IPS-NIHi11 (cell line): ENCODE measurements at regions not wholly inside any gene's neighbourhood (a gene's known extent, or its start where the extent isn't known, plus 50 kb on each side); places are given as distances from the start of the nearest gene placed in this dataset.

Source experiments
- DNase-seq: peaks from one replicate; pipeline ENCODE4 v3.0.0; 2012; ENCODE audit warnings: mixed read lengths, low spot score

DNA sequence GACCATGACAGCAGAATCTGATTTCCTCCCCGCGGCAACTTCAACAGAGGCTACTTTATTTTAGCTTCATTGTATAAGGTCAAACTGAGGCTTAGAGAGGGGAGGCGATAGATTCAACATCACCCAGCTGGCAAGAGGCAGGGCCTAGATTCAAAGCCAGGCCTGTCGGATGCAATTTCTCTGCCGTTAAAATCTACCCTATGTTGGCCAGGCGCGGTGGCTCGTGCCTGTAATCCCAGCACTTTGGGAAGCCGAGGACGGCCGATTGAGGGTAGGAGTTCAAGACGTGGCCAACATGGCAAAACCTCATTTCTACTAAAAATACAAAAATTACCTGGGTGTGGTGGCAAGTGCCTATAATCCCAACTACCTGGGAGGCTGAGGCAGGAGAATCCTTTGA lies 182.2 kb downstream of the BCOR start:
- no peak for DNase-seq

DNA sequence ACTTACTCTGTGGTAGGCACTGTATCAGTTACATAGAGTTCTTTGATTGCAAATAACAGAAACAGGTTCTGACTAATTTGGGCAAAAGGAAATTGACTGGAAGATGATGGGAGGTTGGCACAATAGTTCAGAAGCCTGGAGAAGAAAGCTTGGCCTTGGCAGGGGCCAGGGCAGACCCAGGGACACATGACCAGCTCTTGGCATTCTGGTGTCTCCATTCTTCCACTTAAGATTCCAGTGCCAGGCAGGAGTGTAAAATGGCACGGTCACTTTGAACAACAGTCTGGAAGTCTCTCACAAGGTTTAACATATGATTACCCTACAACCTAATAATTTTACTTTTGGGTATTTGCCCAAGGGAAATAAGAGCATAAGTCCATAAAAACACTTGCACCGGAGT lies 175.9 kb downstream of the BCOR start:
- no peak for DNase-seq

DNA sequence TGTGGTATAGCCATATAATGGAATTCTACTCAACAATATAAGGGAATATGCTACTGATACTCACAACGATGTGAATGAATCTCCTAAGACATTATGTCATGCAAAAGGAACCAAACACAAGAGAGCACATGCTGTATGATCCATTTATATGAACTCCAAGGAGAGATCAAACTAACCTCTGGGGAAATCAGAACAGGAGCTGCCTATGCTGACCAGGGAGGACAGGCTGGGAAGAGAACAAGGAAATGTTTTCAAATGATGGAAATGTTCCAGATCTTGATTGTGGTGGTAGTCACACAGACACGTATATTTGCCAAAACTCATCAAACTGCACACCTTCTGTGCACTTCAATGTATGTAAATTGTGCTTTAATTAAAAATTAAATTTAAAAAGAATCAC lies 175.3 kb downstream of the BCOR start:
- DNase-seq: no peak

DNA sequence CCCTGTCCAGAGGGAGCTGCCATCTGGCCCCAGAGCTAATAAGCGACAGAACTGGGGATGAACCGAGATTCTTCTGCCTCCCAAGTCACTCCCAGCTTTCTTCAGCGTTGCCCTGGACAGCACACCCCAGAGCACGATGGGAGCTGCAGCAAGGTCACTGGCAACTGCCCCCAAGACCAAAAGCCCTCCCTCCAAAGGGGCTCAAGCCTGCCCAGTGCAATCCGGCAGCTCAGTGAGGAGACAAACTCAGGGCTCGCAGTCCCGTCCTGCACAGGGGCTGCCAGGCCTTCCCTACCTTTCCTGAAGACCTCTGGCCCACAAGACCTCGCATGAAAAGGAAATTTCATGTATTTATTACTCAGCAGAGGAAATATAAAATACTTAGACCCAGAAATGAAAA lies 174.8 kb downstream of the BCOR start:
- DNase-seq: no peak

DNA sequence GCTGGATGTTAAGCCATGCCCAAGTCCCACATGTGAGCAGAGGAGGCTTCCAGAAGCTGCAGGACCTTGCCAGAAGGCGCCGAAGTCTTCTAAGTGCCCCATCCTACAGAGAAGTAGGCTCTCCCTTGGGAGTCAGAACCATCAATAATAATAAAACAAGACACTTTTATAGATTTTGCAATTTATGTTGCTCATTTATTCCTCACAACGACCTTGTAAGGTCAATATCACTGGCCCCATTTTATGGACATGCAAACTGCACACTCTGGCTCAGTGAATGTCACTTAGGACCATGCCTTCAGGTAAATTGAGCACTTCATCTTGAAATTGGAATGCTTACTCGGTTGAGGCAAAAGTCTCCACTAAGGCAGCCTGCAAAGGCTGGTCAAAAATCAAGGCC lies 170.4 kb downstream of the BCOR start:
- no peak for DNase-seq

DNA sequence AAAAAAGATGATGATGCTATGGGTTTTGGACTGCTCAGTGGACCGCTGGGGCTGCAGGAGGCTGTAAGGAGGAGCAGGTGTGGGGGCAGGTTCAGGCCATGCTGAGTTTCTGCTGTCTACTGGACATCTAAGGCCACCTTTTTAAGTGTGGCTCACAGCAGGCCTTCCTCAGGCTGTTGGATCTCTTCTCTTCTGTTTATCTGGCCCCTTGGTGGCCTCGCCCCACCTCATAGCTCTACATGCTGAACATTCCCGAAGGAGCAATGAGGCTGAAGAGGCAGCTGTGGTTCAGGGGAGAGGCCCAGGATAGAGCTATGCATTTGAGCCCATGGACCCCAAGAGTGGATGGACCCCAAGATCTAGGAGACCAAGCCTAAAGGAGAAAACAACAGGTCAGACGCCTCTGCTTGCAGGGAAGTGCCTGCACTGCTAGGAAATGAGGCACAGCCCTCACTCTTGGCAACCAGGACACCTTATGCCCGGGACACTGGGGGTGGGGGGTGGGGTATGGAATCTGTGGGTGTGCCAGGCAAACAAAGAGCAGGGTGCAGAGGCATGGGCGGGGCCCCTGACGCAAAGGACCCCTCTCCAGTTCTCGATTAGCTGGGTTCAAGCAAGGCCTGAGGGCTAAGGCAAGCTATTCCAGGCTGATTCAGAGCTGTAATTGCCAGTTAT lies 168.9 kb downstream of the BCOR start:
- DNase-seq: no peak

DNA sequence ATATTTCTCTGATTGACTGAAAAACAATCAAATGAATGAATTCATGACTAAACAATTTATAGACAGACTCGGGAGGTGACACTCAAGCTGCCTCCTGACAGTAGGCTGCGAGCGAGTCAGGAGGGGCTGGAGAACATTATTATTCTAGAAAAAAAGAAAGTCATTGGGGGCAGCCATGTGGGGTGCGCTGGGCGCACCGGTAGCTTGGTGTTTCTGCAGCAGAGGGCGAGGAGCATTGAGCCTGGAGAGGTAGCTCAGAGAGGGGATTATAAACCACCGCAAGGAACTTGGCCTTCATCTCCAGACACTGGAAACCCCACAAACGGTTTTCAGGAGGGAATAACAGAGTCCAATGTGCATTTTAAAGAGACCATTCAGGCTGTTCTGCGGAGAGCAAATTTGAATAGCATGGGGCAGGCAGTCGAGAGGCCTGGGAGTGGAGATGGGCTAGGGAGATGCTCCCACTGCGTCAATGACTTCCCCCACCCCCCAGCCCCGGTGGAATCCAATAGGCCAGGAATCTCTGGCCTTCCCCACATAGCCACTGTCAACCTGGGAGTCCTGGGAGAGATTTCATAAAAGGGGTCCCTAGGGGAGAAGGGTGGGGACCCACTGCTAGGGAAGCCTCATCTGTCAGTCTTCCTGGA lies 168.3 kb downstream of the BCOR start:
- DNase-seq: no peak

DNA sequence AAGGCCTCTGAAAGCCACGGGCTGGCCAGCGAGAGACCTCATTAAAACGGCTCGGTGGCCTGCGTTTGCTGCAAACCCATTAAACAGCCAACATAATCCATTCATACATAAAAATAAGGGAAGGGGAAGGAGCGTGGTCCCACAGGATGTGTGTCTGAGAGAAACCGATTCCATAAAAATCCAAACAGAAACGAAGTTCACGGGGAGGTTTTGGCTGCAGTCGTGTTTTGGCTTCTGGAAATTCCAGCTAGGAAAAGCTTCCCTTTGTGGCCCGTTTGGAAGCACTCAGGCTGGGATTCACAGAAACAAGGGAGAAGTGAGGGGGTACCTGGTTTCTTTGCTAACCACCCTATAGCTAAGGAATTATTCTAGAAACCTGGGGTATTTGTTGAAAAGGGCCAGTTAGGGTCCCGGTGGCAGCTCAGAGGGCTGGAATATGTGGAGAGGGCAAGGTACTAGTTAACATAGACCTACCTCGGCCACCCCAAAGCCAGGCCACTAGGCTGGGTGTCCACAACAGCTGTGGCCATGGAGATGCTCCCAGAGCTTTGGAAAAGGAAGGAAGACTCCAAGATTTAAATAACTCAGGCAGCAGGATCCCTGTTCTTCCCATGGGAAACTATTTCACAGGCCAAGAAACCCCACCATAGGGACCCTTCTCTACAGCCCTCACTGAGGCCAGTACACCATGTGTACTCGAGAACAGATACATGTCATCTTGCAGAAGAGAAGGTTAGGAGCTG lies 166.8 kb downstream of the BCOR start:
- no peak for DNase-seq

DNA sequence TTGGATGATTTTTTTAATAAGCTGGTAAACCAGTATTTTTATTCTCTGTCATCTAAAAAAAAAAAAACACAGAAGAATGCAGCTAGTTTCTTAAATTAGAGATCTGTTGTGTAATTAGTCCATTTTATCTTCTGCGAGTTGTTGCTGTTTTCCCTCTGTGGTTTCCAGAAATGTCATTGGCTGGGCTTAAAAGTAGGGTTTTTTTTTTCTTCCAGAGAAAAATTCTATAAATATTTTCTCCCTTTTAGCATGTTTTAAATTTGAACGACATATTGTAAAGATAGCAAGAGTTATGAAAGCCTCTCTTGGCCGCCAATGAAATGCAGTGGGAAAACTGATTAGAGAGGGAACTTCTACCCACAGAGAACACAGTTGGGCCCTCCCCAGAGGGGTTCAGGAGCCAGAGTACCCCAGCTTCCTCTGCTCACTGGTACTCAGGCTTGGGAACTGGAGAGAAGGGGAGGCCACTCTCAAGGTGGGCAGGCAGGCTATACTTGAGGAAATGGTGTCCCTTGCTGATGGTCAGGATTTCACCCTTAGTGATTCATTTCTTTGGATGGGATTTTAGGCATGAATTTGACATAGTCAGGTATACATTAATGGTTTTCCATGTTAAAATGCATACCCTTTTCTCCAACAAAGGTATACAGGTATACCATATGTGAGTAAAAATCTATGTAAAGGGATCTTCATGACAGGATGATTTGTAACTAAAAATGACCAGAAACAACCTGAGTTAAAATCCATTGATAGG lies 166.1 kb downstream of the BCOR start:
- no peak for DNase-seq

DNA sequence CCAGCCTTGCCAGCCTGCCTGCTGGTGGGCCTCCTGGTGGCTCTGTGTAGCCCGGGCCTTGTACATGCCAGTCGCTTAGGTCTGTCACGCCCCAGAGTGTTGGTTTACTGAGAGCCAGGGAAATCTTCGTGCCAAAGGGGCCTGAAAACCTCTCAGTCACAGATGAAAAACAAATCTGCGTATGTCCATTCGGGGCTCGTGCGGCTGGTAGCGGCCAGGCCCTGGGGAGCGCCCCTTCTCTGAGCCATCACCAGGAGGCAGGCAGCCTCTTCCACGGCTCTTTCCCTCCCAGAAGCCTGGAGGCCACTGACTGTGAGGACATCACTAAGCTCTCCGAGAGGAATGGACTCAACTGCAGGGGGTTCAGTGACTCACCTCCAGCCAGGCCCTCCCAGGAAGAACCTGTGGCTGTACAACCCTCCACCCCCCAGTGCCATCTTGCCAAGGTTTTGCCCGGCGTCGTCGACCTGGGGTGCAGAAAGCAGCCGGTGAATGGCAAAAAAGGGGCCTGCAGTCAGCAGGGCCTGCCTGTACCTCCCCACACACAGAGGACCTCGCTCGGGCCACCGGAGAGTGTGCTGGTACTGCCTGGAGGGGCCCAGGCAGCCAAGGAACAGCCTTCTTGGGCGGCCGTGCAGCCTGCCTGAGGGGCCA lies 162.2 kb downstream of the BCOR start:
- peak; percentile 32 for DNase-seq

DNA sequence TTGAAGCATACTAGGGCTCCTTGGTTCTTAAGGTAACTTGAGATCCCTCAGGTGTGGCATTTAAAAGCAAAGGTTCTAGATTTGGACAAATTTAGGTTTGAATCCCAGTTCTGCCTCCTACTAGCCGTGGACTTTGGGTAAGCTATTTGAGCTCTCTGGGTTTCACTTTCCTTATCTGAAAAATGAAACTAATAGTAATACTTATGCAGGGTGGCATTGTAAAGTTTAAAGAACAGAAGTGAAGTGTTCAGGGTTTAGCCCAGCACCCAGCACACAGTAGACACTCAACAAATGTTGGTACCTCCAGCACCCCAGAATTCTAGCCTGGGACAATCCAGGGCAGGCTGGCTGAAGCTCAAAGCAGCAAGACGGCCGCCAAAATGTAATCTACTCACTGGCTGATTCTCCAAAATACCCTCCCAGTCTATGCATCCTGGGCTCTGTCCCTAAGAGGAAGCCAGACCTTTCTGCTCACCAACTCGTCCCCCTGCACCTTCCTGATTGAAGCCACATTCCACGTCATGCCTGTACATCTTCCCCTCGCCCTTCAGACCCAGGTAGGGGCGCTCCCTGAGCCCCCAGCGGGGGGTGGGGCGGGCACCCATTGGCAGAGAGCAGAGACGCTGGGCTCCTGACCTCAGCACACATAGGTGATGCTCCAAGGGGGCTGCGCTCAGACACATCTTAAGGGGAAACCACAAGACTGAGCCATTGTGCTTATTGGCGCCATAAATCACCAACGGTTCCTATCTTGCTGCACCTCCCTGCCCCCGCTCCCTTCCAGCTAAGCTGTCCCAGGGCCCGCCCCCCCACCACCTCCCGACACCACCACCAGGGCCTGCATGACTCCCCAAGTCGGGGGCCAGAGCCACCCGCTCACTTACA lies 160.6 kb downstream of the BCOR start:
- no peak for DNase-seq

DNA sequence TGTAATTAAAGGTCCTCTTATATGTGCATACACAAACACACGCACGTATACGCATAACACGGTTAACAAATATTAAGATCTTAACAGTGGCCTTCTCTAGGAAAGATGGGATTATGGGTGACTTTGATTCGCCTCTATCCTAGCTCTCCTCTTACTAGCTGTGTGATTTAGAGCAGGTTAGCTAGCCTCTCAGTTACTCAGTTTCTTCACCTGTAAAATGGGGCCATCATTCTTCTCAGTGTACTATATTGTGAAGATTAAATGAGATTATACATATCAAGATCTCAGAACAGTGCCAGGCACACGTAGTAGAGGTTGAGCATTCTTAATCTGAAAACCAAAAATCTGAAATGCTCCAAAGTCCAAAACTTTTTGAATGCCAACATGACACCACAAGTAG lies 159.3 kb downstream of the BCOR start:
- DNase-seq: no peak

DNA sequence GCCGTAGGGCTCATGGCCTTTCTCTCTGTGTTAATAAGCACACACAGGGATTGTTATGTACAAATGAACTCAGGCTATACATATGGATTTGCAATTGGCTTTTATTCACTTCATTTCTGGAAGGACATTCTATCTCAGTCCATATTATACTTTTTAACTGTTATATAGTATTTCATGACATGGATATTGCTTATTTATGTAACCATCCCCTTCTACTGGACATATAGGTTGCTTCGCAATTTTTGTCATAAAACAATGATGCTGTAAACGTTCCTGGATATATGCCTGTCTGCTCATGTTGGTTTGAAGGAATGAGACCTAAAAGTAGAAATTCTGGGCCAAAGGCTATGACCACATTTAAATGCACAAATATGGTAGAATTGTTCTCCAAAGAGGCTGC lies 158.1 kb downstream of the BCOR start:
- DNase-seq: no peak

DNA sequence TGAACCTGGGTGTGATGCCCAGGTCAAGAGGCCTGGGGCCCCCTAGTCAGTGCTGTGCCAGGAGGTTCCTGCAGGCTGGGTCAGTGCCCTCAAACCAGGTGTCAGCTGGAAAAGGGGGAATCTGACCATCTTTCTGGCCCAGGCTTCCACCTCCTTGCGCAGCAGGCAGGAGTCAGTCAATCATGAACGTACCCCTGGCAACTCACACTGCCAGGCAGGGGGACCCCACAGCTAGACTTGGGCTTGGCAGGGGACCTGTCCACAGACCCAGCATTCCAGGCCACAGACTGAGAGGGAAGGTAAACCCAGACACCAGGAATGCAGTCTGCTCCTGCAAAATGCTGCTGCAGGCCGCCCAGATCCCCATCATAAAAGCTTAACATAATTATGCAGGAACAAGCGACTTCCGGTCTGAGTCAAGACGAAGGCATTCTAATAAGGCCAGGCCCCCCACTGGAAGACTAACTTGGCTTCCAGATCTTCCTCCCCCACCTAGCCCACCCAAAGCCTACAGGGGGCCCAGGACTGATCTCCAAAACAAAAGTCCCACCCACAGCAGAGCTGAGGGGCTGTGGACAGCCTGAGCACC lies 156.3 kb downstream of the BCOR start:
- no peak for DNase-seq

DNA sequence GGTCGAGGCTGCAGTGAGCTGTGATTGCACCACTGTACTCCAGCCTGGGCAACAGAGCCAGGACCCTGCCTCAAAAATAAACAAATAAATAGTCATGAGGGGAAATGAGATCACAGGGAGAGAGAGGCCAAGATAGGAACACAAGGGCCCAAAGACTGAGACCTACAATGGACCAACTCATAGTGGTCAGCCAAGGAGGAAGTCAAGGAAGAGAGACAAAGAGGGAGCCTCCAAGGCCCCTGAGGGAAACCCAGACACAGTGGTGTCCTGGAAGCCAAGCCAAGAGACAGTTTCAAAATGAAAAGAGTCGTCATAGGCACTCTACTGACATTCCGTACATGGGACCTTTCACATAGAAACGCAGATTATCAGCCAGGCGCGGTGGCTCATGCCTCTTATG lies 153.3 kb downstream of the BCOR start:
- no peak for DNase-seq

DNA sequence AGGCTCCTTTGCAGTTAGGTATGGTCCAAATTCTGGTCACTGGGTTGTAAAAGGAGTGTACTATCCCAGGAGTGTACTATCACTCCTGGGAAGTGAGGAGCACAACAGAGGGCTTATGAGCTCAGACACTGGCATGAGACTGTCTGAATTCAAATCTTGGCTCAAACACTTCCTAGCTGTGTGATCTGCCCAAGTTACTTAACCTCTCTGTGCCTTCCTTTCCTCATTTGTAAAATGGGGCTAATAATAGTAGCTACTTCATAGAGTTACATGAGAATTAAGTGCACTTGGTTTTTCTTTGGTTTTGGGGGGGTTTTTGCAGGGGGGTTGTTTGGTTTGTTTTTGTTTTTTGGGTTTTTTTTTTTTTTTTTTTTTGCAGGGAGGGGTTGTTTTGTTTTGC lies 152.0 kb downstream of the BCOR start:
- no peak for DNase-seq

DNA sequence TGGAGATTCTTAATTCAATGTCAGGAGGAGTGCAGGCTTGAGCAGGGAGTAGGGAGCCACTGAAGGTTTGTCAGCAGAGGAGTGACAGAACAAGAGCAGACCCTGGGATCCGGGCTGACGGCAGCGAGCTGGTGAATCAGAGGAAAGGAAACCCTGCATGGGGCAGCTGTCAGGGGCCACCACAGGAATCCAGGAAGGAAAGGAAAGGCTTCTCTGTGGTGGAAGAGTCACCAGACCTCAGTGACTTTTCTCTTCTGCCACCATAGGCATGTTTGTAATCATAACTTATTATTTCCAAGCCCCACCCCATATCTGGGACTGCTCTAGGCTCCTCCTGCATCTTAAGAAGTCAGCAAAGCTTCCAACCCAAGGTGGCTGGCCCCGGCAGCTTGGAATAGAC lies 150.9 kb downstream of the BCOR start:
- no peak for DNase-seq

DNA sequence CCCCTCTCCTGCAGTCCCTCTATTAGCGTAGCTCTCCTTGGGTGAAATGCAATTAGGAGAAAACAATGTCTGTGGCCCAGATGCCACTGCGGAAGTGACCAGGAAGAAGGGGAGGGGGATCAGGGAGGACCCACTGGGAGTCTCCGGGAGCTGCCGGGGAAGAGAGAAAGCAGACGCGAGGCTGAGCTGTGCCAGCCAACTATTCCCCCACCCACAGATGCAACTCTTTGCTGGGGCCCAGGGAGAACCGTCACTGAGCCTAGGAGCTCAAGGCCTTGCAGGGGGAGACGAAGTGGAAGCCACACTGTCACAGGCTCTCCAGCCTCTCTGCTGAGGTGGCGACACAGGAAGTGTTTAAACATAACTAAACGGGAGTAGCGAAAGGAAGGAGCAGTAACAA lies 149.2 kb downstream of the BCOR start:
- DNase-seq: no peak

DNA sequence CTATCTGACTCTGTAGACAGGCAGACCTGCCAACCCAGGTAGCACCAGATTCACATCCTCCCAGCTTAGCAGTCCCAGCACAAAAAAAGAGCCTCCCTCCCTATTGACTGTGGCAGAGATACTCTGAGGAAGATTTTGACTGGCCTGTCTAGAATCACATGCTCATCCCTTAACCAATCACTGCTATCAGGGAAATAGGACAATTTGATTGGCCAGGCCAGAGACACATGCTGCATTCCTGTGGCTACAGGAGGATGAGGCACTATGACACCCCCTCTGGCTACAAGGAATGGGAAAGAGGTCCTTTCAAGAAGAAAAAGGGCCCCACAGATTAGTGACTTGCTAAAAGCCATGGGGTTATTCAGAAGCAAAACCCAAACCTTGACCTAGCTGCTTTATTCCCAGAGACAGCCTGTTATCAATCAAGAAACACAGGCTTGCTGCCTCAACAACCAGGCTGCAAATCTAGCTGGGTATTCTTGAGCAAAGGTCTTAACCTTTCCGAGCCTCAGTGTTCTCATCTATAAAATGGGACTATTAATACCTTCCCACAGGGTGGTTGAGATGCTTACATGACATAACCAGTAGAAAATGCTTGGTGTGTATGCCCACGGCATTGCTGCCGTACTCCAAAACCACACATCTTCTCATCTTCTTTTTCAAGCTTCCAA lies 147.6 kb downstream of the BCOR start:
- DNase-seq: no peak

DNA sequence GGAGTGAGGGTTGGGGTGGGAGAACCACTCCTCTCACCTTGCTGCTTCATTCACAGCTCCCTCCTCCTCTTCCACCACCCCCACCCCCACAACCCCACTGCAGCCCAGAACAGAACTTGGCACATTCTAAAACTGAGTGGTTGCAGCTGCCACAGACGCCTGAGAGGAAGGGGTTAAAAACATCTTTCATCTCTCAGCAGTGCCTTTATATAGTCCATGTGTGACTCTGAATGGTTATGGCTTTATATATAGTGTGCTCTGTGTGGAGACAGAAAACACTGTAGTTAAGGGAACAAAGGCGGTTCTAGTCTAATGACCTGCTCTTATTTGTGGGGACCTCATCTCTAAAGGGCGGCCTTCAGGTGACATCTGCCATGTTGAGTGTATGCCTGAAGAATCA lies 144.8 kb downstream of the BCOR start:
- no peak for DNase-seq
